Gastroesophageal sphincter (tissue), 3 donors: ENCODE measurements at regions not wholly inside any gene's neighbourhood (a gene's known extent, or its start where the extent isn't known, plus 50 kb on each side); places are given as distances from the start of the nearest gene placed in this dataset.

Experiments
- EP300 ChIP-seq: sonication (generic); formaldehyde crosslinking; IDR thresholded peaks from one replicate; pipeline ENCODE4 v1.6.1; 2017; ENCODE audit warnings: antibody characterized with exemption, mild to moderate bottlenecking
- POLR2A ChIP-seq, 2 donors: fragments of 450-650 bp; IDR thresholded peaks; one replicate each; pipeline ENCODE4 v1.6.1; 2017; ENCODE audit warnings: antibody characterized with exemption in 2 of 2, mild to moderate bottlenecking in 2 of 2, moderate library complexity in 1 of 2
- TF ChIP-seq, protein P1 (sequence below), 4 experiments: fragments of 200-600 bp in 2 of 4; fragments of 450-650 bp in 2 of 4; sonication (generic) in 1 of 4; IDR thresholded peaks; one replicate each; pipeline ENCODE4 v1.5.1; 2017 to 2019; ENCODE audit warnings: antibody characterized with exemption in 4 of 4, mild to moderate bottlenecking in 2 of 4, moderate library complexity in 2 of 4

DNA sequence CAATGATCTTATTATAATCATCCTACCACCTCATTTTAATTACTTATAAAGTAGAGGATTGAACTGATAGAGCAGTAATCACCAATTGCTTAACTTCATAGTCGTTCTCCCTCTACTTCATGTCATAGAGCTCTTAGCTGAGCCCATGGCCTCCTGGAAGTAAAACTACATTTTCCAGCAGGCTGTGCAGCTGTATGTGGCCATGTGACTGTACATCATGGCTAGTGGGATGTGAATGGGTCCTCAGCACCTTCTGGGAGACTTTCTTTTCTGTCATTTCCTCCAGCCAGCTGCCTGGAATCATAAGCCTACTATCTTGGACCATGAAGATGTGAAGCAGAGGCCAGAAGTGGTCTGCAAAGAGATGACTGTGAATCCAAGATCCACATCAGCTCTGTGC lies 128.7 kb upstream of the SKOR2 start:
- TF ChIP-seq EP300, result no peak
- no peak for TF ChIP-seq POLR2A (IDR thresholded peaks at IDR 0.05)
- TF ChIP-seq, protein P1, sequence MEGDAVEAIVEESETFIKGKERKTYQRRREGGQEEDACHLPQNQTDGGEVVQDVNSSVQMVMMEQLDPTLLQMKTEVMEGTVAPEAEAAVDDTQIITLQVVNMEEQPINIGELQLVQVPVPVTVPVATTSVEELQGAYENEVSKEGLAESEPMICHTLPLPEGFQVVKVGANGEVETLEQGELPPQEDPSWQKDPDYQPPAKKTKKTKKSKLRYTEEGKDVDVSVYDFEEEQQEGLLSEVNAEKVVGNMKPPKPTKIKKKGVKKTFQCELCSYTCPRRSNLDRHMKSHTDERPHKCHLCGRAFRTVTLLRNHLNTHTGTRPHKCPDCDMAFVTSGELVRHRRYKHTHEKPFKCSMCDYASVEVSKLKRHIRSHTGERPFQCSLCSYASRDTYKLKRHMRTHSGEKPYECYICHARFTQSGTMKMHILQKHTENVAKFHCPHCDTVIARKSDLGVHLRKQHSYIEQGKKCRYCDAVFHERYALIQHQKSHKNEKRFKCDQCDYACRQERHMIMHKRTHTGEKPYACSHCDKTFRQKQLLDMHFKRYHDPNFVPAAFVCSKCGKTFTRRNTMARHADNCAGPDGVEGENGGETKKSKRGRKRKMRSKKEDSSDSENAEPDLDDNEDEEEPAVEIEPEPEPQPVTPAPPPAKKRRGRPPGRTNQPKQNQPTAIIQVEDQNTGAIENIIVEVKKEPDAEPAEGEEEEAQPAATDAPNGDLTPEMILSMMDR (IDR thresholded peaks at IDR 0.05), result no peak
